ENCODE measurements at regions not wholly inside any gene's neighbourhood (a gene's known extent, or its start where the extent isn't known, plus 50 kb on each side); places are given as distances from the start of the nearest gene placed in this dataset.
"Not testable (repeated sequence)": the region's sequence is repeated elsewhere in the genome, so short reads cannot be mapped to it uniquely, and the experiment has no call there.

- TF ChIP-seq POLR2A, CTCF, POLR2AphosphoS5 (IDR thresholded peaks at IDR 0.05): not testable (repeated sequence)
Observed at GRCh38 chr6:78547636-78548035, 319.7 kb upstream of the IRAK1BP1 start.

Measured in breast epithelium (tissue), 3 donors.